NCI-H446 treated with DMSO at 0.1 percent for 48 hours (cell line): ENCODE measurements at regions not wholly inside any gene's neighbourhood (a gene's known extent, or its start where the extent isn't known, plus 50 kb on each side); places are given as distances from the start of the nearest gene placed in this dataset.

Experiments
- DNase-seq: peaks from one replicate; lab custom pipeline; 2025; lab: John Stamatoyannopoulos, UW

DNA sequence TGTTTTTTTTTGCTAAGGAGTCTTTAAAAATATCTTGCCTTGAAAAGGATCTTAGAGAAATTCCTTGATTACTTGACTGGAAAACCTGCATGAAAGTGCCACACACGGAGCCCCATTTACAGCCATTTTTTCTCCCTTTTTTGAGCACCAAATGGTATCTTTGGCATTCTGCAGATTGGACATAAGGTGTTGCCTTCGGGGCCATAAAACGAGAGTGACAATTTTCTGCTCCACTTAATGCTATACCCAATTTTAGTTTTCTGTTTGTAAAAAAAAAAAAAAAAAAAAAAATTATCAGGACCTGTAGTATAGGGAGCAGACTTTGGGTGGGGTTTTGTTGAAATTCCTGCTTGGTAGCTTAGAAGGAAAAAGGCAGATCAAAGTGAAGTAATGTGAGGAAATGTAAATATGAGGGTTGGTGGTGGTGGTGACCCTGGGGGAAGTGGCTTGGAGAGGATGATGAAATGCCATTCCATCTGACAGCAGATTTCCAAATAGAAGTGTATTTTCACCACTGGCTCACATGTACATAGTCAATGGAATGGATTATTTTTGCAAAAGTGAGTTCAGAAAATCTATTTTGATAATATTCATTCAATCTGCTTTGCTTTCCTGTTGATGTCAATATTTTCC, 212.1 kb upstream of the SOX4 start:
- no peak for DNase-seq

DNA sequence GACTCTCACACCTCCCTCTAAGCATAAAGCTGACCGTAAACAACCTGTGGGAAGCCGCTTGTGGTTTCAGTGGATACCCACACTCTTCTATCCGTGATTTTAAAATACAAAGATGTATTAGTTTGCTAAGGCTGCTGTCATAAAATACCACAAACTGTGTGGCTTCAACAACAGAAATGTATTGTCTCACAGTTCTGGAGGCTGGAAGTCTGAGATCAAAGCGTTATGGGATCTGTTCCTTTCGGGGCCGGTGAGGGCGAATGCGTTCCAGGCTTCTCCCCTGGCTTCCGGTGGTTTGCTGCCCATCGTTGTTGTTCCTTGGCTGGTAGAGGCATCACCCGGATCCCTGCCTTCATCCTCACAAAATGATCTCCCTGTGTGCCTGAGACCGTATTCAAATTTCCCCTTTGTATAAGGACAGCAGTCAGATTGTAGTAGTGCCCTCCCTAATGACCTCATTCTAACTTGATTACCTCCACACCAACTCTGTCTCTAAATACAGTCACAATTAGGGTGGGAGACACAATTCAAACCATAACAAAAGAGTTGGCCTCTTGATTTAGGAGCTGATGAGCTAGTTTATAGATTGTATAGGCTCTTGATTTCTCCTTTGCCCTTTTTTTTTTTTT, 210.6 kb upstream of the SOX4 start:
- no peak for DNase-seq

DNA sequence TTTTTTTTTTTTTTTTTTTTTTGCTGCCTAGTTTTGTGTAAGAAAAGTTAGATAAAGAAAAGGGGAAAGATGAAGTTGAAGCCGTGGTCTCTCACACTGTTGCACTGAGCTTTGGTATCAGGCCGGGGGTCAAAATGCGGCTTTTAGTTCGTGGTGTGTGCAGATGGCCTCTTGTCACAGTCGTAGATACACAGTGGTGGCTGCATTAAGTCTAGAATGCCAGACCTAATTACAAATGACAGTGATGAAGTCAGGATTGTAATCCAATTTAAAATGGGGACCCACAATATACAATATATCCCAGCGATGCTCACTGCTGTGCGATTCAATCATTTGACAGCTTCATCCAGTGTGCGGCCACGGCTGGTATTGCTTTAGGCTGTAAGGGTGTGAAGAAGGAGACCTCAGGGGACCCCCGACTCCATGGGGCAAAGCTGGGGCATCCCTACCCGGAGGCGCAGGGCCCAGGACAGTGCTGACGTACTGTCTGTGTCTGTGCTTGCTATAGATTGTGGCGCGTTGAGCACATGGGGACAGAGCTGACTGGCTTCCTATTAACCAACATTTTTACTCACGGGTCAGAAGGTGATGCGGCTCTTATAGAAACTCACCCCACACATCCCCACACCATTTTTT, 210.0 kb upstream of the SOX4 start:
- DNase-seq: no peak

DNA sequence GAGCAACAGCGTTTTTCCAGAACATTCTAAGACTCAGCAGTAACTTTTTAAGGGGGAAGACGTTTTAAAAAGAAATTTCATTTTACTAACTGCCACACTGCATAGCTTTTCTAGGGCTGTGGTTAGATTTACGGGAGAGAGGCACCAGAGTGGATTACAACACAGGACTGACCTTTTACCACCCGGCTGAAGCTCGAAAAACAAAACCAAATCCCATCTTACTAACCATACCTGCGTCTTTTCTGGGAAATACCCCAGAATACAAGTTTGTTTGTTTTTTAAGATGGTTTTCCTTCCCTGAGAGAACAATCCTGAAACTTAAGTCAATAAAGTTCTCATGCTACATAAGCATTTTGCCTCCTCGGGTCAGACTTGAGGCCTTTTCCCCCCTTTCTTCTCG, 209.3 kb upstream of the SOX4 start:
- DNase-seq: no peak

DNA sequence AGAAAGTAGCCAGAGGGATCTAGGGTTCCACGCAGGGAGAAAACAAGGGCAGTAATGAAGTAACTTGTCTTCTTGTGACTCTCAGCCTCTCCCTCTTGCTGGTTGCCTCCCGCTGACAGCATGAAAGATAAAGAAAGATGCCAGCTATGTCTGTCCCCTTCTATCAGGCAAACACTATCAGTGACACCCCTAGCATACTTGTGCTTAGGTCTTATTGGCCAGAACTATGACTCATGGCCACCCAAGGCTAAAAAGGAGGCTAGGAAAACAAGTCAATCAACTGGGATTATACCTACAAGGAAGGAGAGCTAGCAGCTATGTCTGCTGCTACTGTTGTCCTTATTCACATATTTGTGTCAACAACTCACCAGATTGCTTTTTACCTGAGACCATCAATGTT, 206.8 kb upstream of the SOX4 start:
- no peak for DNase-seq

GRCh38 chr6:21390532-21391213, 202.9 kb upstream of the SOX4 start:
- DNase-seq: no peak

DNA sequence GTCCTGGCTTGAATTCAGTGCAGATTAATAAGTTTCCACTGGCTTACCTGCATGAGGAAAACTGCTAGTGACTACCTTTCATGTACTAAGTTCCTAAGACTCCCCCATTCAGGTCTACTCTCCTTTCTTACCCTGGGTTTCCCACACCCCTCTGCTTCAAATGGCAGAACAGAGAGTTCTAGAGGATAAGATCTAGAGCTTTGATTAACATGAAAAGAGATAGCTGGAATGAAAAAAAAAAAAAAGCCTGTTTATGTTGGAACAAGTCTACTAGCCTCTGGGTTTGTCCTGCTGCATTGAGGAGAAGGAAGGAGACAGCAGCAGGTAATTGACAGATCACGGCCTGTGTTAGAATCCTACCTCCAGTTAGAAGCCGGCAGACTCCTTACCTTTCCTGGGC, 201.4 kb upstream of the SOX4 start:
- no peak for DNase-seq

DNA sequence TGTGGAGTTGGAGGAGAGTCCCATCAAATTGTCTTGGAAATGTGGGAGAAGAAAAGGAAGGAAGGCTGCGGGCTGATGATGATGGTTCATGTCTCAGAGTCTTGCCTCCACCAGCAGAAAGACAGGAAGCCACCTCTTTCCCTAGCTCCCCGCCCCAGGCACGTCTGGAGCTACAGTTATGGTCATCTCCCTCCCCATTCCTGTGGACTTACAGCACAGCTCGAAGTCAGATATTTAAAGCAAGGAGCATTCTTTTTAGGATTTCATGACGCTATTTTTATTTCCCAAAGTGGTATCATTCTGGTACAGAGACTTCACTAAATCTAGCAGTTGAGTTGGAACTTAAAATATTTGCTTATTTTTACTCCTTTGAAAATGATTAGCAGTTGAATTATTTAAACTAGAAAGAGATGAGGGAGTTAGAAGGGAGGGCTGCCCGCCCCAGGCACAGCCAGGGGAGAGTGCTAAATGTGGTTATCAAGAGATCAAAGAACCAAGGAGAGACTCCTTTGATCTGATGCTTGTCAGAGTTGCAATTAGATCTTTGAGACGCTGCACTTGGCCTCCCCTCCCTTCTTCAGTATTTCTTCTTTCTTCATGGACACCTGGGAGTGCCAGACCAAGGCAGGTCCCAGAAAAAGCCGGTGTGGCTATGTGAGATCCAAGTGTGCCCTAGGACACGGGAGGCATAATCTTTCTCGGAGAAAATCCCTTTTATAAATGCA, 199.9 kb upstream of the SOX4 start:
- DNase-seq: no peak

DNA sequence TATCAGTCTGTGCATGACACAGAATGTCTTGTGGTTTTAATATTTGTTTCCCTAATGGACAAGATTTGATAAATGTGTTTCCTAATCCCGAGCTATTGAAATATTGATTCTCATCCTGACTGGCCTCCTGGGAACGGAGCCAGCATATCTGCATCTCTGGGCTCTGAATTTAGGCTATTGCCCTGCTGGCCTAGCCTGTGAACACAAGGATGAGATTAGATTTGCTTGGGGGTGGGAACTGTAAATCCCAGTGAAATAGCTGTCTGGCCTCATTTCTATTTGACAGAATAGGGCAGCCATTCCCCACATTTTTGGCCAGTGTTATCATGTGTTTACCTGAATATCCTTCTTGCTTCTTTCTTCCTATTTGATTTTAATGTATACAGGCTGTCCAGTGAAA, 198.4 kb upstream of the SOX4 start:
- DNase-seq: no peak

- DNase-seq: no peak
These were observed 197.2 kb upstream of the SOX4 start for GRCh38 chr6:21396313-21396712.

DNA sequence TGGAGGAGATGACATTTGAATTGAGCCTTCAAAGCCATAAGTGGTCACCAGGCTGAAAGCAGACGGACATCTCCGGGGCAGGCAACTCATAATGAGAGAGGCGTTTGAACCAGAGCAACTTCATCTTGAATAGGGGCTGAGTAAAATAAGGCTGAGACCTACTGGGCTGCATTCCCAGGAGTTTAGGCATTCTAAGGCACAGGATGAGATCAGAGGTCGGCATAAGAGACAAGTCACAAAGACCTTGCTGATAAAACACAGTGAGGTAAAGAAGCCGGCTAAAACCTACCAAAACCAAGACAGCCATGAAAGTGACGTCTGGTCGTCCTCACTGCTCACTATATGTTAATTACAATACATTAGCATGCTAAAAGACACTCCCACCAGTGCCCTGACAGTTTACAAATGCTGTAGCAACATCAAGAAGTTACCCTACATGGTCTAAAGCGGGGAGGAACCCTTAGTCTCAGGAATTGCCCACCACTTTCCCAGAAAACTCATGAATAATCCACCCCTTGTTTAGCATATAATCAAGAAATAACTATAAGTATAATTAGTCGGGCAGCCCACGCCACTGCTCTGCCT, 194.7 kb upstream of the SOX4 start:
- no peak for DNase-seq

DNA sequence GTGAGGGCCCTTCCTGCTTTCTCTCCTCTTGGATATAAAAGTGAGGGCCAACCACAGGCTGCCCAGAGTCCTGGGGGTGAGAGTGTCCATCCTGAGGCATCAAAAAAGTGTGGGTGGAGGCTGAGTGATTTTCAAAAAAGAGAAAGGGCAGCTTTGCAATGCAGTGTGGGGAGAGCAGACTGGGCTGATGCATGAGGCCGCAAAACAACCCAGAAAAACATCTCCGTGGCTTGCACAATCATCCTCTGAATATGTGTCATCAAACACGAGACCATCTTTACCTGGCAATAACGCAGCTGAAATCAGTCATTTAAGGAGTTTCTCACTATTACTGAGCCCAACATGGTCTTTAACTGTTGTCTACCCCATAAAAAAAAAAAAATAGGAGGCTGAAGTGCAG, 191.2 kb upstream of the SOX4 start:
- DNase-seq: no peak

GRCh38 chr6:21404577-21404976, 189.0 kb upstream of the SOX4 start:
- no peak for DNase-seq

DNA sequence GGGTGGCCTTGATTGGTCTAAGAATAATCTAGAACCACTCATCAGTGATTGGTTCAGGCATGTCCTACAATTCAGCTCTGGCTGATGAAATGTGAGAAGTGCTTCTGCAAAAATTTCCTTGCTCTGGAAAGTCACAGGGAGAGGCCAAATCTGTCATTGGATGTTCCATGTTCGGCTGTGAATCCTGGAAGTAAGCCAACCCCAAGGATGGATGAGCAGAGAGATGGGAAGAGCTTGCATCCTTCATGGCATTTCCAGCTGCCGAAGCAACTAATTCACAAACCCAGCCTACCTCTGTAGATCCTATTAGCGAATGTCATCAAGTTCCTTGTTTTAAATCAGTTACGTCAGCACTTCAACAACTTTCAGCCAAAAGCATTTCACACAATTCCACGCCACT, 187.2 kb upstream of the SOX4 start:
- DNase-seq: no peak

GRCh38 chr6:21409231-21409630, 184.3 kb upstream of the SOX4 start:
- no peak for DNase-seq

- no peak for DNase-seq
These were observed 180.1 kb upstream of the SOX4 start for GRCh38 chr6:21413428-21413827.

GRCh38 chr6:21414065-21414464, 179.5 kb upstream of the SOX4 start:
- DNase-seq: no peak

DNA sequence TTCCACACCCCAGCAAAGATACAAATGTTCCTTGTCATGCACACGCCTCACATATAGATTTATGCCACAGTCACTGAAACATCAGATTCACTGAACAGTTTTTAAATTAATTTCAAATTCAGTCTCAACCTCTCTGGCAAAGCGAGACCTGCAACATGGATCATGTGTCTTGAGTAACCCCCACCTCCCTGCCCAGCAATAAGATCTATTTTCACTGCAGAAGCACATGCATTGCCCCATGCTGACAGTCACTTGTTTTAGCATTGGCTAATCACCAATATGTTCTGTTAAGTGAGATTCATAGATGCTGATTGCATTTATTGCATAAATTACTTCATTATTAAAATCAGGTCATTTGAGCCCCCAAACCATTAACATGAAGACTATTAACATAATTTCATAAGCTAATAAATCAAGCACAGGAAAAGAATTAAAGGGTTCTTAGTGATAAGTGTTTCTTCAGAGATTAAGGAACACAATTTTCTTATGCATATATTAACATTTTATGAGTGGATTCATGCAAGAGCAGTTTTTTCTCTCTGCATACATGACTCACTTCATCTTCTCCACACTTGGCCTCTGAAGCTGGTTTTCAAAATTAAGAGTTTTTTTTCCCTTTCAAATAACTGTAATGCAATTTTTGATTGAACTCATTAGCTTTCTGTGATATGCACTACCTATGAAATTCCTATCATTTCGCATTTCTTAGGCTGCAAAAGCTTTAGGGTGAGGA, 173.2 kb upstream of the SOX4 start:
- no peak for DNase-seq

DNA sequence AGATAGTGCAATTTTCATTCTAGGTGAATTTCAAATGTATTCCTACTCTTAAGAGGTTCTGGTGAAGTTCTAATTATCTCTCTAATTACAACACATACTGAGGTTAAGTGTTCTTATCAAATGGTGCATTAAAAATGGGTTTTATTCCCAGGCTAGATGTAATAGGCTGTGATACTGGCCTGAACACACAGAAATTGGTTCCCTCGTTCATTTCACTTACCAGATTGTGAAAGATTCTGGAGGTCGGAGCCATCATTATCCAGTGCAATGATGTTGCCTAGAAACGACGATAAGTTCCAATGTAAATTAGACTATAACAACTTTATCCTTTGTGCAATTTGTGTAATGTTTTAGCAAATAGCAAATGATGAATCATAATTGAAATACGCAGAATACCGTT, 172.6 kb upstream of the SOX4 start:
- DNase-seq: no peak

DNA sequence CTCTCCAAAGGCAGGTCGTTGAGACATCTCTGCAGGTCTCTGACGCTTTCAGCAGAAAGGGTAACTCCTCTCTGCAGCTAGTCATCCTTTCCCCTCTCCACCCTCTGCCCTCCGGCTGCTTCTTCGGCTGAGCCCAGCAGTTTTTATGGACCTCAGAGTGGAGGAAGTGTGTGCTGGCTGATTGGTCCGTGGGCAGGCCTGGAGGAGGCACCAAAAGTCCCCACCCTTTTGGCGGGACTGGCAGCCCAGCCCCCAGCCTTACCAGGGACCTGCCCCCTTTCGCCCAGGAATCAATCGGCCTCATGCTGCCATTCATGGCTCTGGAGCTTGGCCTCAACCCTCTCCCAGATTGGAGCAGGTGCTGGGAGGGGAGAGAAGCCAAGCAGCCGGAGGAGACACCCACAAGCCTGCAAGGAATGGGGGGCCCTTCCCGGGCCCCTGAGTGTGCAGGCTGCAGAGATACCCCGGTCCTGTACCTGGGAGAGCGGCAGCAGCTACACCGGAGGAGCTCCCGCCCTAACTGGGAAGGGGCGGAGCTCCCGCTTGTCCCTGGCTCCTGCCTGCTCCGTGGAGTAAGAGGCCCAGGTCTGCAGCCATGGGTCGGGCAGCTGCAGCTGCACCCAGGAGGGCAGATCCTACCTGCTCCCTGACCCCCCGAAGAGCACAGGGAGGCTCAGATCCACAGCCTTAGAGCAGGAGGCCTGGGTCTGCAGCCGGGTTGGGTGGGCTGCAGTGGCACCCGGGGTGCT, 170.3 kb upstream of the SOX4 start:
- DNase-seq: no peak
